ENCODE measurements at regions not wholly inside any gene's neighbourhood (a gene's known extent, or its start where the extent isn't known, plus 50 kb on each side); places are given as distances from the start of the nearest gene placed in this dataset.

DNA sequence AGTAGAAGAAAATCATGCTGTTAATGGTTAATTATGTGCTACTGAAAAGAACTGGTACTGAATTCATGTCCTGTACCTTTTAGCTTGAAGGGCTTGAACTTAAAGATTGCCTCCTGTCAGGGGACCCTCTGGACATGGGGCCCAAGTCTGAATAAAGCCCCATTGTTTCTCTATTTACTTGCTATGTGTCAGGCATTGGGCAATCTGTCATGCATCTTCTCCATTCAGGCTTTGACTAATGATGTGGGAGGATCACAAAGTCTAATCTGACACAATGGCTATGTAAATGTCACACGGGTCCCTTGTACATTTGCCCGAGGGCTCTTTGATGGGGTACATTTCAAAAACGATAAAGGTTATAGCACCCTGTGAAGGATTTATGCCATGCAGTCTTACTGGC is 64.0 kb upstream of the TUSC1 start:
- TF ChIP-seq, protein P1, sequence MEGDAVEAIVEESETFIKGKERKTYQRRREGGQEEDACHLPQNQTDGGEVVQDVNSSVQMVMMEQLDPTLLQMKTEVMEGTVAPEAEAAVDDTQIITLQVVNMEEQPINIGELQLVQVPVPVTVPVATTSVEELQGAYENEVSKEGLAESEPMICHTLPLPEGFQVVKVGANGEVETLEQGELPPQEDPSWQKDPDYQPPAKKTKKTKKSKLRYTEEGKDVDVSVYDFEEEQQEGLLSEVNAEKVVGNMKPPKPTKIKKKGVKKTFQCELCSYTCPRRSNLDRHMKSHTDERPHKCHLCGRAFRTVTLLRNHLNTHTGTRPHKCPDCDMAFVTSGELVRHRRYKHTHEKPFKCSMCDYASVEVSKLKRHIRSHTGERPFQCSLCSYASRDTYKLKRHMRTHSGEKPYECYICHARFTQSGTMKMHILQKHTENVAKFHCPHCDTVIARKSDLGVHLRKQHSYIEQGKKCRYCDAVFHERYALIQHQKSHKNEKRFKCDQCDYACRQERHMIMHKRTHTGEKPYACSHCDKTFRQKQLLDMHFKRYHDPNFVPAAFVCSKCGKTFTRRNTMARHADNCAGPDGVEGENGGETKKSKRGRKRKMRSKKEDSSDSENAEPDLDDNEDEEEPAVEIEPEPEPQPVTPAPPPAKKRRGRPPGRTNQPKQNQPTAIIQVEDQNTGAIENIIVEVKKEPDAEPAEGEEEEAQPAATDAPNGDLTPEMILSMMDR (IDR thresholded peaks at IDR 0.05): no peak
- no peak for TF ChIP-seq POLR2AphosphoS5 (IDR thresholded peaks at IDR 0.05)

Data from breast epithelium (tissue), 3 donors.